Globus pallidus (tissue), 1 donor: ENCODE measurements at regions not wholly inside any gene's neighbourhood (a gene's known extent, or its start where the extent isn't known, plus 50 kb on each side); places are given as distances from the start of the nearest gene placed in this dataset.

ENCODE experiments used
- DNase-seq: peaks from one replicate; pipeline ENCODE4 v3.0.0-alpha.2; 2015; ENCODE audit warnings: low spot score

DNA sequence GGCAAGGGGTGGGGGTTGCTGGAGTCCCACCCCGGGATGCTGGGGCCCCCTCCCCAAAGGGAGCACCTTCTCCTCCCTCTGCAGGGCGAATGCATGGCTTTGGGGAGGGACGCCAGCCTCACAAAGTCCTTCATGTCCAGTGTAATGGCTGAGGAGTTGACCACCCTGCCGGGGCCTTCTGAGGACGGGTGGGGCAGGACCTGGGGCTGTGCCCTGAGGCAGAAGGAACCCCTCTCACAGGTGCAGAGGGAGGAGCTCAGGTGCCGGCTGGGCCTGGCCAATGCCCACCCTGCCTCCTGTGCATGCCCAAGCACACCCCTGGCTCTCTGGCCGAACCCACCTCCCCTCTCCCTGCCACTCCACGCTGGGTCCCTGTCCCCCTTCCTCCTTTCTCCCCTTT is 64.3 kb upstream of the RNU6ATAC start:
- DNase-seq: no peak

DNA sequence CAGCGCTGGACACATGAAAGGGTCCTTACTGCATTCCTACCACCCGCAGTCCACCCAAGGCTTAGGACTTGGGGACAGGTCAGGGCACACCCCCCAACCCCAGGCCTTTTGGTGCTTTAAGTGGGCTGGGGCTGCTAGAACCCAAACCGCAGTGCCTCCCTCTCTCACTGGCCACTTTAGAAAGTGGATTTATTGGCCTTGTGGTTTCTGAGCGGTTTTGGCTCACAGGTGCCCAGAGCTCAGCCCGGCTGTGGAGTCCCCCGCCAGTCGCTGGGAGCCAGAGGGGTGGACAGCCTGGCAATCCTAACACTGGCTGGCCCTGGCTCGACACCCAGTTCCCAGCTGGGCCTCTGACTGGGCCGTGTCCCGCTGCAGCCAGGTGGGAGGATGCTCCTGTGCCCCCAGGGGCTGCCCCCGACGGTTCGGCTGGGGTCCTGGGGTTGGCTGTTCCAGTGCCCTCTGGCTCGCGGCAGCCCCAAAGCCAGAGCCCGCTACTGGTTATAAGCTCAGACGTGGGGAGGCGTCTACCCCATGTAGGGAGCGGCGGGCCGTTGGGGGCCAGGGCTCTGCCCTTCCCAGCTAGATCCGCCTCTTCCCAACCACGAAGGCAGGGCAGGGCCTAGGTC is 65.2 kb upstream of the RNU6ATAC start:
- DNase-seq: no peak

DNA sequence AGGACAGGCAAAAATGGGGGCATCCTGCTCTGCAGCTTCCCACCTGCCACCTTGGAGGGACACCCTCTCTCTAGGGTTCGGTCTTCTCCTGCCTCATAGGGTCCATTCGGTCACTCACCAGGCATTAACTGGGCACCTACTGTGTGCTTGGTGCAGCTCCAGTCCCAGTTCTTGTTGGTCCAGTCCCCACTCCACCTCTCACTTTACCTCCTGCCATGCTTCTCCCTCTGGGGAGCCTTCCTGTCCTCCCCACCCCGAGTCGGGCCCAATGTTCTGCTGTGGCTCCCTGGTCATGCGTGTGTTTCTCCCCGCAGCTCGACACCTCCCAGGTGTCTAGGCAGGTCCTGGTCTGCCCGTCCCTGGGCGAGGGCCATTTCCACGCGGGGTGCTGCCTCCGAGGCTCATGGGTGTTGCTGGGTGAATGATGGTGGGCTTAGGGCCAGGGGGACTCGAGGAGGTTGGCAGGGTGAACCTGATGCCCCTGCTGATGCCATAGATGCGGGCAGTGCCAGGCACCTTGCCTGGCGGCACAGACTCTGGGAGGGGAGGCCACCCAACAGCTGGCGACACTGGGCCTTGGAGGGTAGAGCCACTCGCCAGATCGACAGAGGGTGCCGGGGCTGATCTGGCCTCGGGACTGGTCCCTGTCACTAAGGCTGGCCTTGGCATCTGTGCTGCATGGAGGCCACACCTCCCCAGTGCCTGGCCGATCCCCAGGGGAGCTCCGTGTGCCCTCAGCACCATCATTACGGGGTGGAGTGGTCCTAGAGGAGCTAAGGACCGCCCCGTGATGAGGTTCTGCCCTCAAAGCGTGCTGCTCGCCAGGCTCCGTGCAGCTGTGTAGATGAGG is 66.0 kb upstream of the RNU6ATAC start:
- DNase-seq: no peak

DNA sequence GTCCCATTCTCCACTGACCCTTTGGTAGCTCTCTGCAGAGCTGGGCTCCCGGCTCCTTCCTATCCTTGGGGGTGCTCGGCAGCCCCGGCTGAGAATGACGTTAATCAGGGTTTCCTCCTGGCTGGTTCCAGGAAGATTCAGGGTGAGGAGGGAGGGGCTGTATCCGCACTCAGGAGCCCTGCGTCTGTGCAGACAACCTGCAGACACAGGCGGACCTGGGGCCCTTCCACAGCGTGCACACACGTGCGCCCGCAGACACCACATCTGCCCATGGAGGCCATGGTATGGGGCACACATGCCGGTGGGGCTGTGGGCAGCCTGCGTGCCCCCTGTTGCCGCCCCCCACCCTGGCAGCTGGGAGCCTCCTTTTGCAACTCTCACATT is 66.6 kb upstream of the RNU6ATAC start:
- DNase-seq: no peak

DNA sequence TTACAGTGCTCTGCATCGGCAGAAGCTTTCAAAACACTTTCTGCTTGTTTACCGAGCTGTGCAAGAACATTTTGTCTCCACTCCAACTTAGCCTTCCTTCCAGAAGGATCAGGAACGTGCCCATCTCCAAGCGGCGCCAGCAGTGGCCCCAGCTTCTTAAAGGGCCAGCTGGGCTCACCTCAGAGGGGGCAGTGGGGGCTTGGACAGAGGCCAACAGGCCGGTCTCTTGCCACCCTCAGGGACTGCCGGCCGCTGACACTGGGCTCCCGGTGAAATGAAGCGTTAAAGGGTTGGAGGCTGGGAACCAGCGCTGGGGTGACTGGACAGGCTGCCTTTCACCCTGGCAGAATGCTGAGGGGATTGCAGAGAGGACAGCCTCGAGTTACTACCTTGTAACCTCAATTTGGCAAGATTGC is 67.0 kb upstream of the RNU6ATAC start:
- no peak for DNase-seq

DNA sequence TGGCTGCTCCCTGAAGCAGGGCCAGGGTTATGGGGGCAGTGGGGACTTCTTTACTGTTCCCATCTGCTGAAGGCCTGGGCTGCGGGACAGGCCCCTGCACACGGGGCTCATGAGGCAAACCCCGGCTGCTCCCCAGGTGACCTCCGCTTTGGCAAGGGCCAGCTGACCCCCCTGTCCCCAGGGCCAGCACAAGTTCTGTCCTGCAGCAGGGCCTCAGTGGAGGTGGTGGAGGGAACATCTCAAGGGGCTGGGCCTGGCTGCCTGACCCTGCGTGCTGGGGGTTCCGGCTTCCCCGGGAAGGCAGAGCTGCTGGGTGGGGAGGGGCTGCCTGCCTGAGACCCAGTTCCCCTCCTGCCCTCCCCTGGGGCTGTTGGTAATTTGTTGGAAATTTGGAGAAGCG is 67.4 kb upstream of the RNU6ATAC start:
- no peak for DNase-seq

DNA sequence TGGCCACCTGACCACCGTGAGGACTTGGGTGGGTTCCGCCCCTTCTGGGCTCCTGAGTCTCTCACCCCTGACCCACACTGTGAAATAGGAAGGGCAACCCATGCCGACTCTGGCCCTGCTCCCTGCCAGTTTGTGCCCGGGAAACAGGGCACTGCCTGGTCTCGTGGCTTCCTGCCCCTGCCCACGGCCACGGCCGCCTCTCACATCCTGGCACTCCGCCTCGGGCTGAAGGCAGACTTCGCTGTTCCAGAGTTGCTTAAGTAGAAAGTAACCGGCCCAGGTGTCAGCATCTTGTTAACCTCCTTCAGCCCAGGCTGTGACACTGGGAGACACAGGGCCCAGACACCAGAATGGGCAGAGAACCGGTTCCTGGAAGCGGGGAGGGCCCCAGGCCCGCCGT is 68.7 kb upstream of the RNU6ATAC start:
- DNase-seq: no peak

DNA sequence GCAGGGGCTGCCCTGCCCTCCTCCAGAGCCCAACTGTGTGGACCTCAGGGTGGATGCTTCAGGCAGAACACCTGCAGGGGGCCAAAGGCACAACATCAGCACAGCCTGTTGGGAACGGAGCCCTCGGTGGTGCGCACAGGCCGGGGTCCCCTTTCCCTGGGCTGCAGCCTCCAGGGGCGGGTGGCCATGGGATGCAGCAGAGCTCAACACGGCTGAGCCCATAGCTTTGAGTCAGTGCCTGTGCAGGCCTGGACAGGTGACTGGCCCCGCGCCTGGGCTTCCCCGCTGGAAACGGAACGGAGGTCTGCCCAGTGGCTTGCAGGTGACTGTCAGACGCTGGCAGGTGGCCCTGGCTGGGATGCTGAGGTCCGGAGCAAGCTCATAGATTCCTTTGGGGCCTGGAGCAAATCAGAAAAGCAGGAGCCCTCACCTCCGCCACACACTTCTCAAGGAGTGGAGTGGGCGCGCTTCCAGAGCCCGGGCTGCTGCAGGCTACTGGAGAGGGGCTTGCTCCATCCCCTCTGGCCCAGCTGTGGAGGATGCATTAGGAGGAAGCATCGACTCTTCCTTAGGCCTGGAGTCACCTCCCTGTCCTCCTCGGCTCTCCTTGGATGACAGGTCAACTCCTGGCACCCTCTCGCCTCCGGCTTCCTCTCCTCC is 69.8 kb upstream of the RNU6ATAC start:
- DNase-seq: no peak

DNA sequence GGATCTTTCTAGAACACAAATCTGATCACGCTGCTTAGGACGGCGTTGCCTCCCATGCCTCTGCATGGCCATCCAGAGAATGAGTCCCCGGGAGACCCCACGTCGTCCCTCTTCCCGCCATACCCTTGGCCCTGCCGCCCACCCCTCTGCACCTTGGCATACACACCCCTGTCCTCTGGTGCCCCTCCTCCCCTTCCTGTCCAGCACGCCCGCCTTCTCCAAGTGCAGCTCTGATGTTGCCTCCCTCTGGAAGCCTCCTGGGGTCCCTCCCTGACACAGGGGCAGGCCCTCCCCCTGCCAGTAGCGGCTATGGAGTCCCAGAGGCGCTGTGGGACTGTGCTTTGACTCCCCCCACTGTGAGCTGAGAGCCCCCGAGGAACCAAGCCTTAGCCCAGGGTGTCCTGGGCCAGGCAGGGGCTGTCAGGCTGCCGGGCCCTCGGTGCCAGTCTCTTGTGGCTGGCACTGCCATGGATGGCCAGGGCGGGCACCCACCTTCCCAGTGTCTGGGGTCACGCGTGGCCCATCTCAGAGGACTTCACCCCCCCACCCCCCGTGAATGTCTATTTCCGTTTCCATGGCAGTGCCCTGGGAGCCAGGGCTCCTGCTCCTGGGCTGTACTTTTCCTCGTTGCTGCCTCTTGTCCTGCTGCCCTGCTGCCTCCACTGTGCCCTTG is 70.5 kb upstream of the RNU6ATAC start:
- no peak for DNase-seq

DNA sequence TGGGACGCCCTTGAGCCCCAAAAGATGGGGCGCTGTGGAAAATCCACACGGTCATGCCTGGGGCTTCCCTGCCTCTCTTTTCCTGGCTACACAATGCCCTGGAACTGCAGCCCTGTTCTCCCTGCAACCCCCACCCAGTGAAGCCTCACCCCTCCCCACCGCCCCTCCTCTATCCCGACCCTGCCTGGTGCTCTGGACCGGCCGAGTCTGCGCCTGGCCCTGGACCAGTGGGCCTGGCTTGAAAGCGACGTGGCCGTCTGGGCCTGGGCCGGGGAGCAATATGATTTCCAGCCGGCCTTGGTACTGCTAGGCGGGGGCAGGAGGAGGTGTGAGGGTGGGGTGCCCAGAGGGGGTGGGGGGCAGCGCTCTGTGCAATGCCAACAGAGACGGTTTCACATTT is 71.0 kb upstream of the RNU6ATAC start:
- no peak for DNase-seq

DNA sequence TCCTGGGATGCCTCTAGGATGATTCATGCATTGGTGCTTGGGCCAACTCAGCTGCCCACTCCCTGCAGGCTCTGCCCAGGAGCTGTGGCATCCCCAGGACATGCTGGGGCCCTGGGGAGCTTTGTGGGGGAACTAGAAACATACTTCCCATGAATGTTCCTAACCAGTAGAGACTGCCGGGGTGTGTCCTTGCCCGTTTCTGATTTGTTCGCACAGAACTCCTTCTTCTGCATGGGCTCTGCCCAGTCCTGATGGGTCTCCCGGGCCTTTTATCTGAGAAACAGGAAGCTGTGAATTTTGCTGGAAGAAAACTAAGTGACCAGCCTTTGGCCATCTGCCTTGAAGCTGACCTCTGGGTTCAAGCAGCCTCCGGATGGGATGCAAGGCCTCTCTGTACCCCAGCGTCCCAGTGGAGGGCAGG is 71.6 kb upstream of the RNU6ATAC start:
- DNase-seq: no peak

DNA sequence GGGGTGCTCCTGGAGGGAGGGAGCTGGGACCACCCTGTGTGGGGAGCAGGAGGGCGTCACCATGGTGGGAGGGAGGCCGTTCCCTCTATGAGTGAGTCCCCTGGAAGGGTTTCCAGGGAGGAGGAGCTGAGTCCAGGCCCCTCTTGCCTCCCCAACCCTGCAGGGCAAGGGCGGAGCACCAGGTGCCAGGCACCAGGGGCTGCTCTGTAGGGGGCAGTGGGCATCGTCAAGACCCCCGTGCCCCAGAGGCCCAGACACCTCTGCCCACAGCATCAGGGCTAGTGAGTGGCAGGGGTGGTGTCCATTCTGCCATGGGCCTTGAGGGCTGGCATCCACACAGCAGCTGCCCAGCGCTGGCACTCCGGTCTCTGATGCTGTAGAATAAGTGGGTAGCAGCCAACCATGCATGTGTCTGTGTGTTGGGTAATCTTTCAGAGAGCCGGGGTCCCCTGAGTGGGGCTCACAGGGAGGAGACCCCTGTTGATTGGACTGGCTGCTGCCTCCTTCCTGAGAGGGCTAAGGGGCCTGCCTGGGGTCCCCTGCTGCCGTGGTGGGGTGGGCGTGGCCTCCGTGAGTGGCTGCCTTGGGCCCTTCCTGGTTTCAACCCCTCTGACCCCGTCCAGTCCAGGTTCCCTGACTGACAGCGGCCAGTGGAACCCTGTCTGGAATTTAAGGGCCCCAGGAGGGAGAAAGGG is 72.7 kb upstream of the RNU6ATAC start:
- no peak for DNase-seq

DNA sequence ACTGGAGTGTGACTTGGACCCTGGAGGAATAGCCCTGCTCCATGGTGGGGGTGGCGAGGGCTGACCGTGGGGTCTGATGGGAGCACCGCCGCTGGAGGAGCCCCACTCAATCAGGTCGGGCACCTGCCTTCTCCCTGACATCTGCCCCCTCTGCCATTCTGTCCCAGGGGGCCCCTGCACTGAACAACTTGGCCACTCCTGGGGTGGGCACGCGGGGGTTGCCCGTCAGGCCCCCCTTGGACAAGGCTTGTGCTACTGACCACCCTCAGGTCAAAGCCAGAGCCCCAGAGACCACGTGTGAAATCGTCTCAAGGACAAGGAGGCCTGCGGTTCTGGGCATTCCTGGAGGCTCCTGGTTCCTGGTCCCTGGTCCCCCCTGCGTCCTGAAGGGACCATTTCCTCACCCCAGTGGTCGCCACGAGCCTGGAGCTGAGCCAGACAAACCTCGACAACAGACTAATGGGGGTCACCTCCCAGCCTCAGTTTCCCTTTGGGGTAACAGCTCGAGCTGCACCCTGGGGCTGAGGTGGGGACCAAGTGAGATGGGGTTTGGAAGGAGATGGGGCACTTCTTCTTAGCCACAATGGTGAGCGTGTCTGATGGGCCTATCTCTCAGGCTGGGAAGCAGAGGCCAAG is 73.4 kb upstream of the RNU6ATAC start:
- DNase-seq: no peak

DNA sequence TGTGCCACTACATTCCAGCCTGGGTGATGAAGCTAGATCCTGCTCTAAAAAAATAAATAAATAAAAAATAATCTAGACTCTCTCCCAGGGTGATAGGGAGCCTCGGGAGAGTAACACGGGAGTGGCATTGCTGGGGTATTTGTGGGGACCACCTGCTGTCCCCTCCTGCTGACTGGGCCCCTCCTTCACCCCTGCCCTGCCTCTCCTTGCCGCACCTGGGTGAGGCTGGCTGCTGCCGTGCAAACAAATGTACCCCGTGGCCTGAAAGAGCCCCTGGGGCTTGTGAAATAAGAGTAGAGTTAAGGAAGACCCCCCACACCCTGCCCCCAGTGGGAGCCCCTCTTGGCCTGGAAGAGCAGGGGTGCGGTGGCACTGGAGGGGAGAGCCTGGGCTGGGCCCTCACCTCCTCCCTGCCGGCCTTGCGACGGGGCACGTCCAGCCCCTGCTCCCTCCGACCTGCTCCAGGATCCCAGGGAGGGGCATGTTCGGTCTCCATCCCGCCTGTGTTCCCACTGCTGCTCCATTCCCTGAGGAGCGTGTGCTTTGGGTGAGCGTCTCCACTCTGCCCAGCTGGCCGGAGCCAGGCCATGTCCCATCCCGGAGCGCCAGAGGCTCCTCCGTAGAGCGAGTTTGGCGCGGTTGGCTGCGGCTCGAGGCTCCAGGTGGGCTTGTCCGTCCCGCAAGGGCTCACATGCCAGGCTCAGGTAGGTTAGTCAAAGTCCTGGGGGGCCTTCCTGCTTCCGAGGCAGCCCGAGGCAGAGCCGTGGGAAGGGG is 75.0 kb upstream of the RNU6ATAC start:
- DNase-seq: no peak

DNA sequence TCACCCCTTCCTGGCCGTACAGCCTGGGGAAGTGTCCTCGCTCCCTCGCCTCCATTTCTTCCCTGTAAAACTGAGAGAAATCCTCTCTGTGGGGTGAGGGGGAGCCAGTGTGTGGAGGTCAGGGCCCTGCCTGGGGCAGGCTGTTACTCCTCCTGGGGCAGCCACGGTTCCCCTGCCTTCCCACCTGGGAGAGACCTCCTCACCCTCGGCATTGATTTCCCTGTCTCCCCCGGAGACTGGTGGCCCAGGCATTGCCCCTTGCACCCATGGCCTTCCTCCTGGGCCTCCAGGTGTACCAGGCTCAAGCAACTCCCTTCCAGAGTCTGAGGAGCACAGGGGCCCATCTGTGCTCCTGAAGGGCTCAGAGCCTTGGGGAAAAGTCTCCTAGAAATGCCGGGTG is 75.6 kb upstream of the RNU6ATAC start:
- no peak for DNase-seq

DNA sequence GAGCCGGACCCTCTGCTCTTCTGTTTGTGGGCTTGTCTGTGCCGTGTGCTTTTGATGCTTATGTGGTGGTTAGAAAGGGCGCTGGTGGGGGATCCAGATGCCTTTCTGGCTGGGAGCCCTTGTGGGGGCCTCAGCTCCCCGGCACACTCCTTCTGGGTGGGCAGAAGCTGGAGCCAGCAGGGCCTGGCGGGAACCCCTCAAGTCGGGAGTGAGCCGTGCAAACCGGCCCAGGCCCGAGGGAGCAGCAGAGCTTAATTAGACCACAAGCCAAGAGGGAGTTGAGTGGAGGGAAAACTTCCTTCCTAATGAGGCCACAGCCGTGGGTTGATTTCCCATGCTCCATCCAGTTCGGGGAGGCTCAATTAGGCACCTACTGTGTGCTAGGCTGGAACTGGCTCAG is 76.0 kb upstream of the RNU6ATAC start:
- DNase-seq: no peak

DNA sequence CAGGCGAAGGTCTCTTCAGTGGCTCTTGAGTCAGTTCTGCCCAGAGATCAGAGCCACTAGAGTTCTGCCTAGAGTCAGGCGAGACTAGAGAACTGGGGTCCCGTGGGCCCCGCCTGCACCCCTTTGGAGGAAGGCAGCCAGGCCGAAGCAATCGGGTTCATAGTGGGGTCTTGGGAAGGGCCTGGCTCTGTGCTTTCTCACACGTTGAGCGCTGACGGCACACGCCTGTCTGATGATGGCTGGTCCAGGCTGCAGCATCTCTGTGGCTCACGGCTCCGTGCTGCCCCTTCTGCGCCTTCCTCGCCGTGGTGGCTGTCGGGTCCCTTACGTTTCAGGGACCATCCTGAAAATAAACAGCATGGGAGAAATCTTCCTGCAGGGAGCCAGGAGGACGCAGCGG is 78.3 kb upstream of the RNU6ATAC start:
- no peak for DNase-seq

DNA sequence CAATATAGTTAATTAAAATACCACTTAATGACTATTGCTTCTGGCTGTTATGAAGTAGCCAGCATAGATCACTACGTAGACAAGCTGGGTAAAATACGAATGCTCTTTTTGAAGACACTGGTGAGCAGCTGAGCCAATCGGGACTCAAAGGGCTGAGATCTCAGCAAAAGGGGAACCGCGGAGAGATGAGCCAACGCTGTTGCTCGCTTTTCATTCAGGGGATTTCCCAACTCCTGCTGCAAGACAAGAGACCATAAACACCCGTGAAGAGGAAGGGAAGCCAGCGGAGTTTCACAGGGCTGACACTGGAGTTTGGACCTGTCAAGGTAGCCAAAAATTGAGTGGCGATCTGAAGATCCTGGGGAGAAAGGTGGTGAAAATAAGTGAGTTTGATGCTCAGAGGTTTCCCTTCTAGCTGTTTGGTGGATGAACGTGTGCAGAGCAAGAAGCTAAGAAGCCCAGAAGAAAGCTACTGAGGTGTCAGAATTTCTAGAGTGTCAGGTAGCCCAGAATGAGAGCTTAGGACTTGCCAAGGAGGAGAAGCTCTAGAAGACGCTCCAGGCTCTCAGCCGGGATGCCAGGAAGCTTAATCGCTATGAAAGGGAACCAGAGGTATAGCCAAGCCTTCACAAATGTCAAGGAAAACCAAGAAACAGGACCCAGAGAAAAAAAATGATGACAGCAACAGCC is 79.6 kb upstream of the RNU6ATAC start:
- peak; percentile 60 for DNase-seq

DNA sequence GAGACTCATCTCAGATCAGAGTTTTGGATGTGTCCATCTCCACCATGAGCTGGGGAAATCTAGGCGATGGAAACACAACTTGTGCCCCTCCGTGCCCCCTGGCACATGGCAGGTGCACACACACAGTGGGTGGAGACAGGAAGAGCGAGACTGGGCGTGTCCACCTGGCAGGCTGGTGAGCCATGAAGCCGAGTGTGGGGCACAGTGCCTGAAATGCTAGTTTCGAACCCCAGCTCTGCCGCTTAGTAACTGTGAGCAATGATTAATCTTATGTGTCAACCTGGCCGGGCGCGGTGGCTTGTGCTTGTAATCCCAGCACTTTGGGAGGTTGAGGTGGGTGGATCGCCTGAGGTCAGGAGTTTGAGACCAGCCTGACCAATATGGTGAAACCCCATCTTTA is 80.8 kb upstream of the RNU6ATAC start:
- no peak for DNase-seq

DNA sequence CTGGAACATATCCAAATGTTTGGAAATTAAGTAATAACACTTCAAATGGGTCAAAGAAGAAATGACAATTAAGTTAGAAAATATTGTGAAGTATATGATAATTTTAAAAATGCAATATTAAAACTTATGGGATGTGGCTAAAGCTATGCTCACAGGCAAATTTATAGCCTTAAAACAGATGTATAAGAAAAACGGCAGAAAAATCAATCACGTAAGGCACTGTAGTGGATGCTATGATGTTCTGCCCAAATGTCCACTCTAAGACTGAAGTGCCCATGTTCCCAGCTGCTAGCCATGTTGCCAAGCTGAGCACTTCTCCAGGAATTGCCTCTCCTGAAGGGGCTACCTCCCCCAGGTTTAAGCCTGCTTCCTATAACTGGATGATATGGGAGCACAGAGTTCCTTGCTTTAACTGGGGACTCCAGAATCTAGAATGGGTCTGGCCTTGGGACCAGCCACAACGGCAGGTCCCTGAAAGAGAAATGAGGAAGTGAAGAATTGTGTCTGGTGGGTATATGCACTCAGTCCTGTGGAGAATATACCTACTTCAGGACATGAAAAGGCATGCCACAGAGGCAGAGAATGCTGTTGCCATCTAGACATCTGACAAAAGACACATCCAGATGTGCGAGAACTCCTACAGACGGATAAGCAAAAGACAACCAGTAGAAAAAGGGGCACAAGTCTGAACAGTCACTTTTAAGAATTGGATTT is 78.2 kb upstream of the RXRA start:
- DNase-seq: no peak
